ENCODE measurements at regions not wholly inside any gene's neighbourhood (a gene's known extent, or its start where the extent isn't known, plus 50 kb on each side); places are given as distances from the start of the nearest gene placed in this dataset.

DNA sequence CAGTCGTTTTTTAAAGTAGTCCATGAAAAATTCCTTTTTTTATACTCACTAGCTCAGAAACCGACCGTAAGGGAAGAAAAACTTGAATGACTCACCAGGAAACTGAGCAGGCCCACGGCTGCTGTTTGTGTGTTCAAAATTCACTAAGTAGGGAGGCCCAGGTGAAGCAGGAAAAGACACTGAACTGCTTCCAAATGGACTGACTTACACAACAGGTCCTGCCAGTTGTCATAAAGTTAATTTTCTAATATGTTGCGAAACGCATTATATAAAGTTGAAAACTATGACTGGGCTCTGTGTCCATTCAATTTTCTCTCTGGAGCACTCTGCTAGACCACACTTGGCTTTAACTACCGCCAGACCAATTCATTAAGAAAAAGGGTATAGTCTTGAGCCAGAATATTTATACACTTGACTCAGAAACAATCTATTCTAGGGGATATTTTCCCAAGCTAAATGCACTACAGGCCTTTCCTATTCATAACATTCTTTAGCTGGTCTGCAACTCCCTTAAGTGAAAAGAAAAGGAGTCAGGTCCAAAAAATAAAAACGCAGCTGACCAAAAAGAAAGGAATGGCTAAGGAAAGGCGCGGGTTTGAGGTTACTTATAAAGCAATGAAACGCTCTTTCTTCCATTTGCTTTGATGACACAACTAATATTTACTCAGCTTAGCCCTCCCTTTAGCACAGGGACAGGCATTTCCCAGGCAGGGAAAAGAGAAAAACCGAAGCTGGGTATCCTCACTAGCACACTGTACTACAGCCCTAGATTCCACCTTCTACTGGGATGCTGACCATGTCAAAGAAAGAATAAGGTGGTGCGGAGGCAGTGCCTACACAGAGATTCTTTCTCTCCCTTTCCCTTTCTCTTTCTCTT lies 306.3 kb upstream of the ESRRG start:
- Histone ChIP-seq H3K27ac (peak overlapping the region; percentile 54 to 75 (median 64)), H3K36me3 (no peaks in the 10 kb centered on the region), H3K4me1 (peaks cover 7 to 30% (median 20%) of the 10 kb centered on the region in 3 donors), H3K4me3 (no peak overlapping the region), H3K9me3 (no peaks in the 10 kb centered on the region), H3K27me3 (no peaks in the 10 kb centered on the region)
- peak in 5 of 6 donors; percentile 37 to 68 (median 54) for DNase-seq
- WGBS, 2 donors = 31 to 34% methylated on average over 13 of the region's 13 CpGs
- peak; percentile 89 to 94 (median 92) for ATAC-seq
- intact Hi-C loops (cut with DNase I) = no loop called here
- FAIRE-seq = no peak
- no peak for TF ChIP-seq CTCF (IDR thresholded peaks at IDR 0.05)

- TF ChIP-seq CTCF (IDR thresholded peaks at IDR 0.05) = no peak
- DNase-seq (no peak), FAIRE-seq (no peak), ATAC-seq (no peak)
- H3K36me3 ChIP-seq = no peaks in the 10 kb centered on the region
- H3K9me3 ChIP-seq = no peaks in the 10 kb centered on the region
- H3K27ac ChIP-seq = peak overlapping the region in 3 of 4 donors; percentile 23 to 75 (median 74)
- 76 to 83% methylated on average over 4 of the region's 4 CpGs for WGBS, 2 donors
- H3K27me3 ChIP-seq = no peaks in the 10 kb centered on the region
- peaks cover 7 to 30% (median 20%) of the 10 kb centered on the region in 3 donors for H3K4me1 ChIP-seq
- intact Hi-C loops (cut with DNase I) = no loop called here
- no peak overlapping the region for H3K4me3 ChIP-seq
Observed at GRCh38 chr1:217027403-217028080, 304.3 kb upstream of the ESRRG start.

DNA sequence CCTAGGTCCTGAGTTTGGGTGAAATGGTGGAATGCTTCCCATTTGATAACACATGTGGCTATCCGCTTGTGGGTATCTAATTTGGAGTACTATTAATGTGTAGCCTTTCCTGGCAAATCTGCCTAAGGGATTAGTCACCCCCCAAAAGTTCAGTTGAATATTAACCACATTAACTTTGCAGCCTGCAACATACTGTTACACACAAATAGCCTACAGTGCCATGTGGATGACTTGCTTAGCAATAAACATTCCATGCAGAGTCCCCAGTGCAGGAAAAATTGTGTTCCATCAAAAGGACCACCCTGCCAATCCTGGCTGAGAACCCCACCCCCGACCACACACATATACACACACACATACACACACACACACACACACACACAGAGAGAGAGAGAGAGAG lies 303.3 kb upstream of the ESRRG start:
- no peak for TF ChIP-seq CTCF (IDR thresholded peaks at IDR 0.05)
- H3K27me3 ChIP-seq = no peaks in the 10 kb centered on the region
- 20 to 26% methylated on average over 2 of the region's 2 CpGs for WGBS, 2 donors
- no peaks in the 10 kb centered on the region for H3K36me3 ChIP-seq
- peak in 3 of 6 donors; percentile 13 to 38 (median 14) for DNase-seq
- peak; percentile 62 to 75 (median 71) for ATAC-seq
- peaks cover 7 to 30% (median 20%) of the 10 kb centered on the region in 3 donors for H3K4me1 ChIP-seq
- H3K4me3 ChIP-seq = no peak overlapping the region
- FAIRE-seq = no peak
- no peaks in the 10 kb centered on the region for H3K9me3 ChIP-seq
- H3K27ac ChIP-seq = peak overlapping the region in 2 of 4 donors; percentile 9 to 55
- intact Hi-C loops (cut with DNase I) = no loop called here

DNA sequence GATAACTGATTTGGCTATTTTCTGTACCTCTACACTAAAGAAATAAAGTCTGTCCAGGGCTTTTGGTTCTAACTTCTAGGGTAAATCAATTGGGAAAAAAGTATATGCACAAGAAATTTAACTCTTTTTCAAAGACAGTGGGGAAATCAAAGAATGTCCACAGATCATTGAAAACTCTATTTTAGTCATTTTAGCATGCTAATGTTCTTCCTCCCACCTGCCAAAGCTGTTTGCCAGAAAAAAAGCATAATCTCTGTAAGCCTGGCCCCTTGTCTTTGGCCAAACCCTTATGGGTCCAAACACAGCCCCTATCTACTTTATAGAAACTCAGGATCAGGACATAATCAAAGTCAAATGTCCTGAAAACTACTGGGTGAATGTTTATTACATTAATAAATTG lies 302.2 kb upstream of the ESRRG start:
- no peak for FAIRE-seq
- DNase-seq = no peak

More for the DNA sequence above, 302.2 kb upstream of the ESRRG start:
- intact Hi-C loops (cut with DNase I) = no loop called here
- Histone ChIP-seq H3K36me3 (no peaks in the 10 kb centered on the region), H3K27ac (peak overlapping the region in 1 of 4 donors; percentile 55), H3K9me3 (no peaks in the 10 kb centered on the region), H3K4me3 (no peak overlapping the region), H3K27me3 (no peaks in the 10 kb centered on the region), H3K4me1 (peaks cover 3 to 25% (median 20%) of the 10 kb centered on the region in 3 donors)
- ATAC-seq = no peak
- no peak for TF ChIP-seq CTCF (IDR thresholded peaks at IDR 0.05)

Data from pancreas (tissue), 10 donors.